Nephron (organoid): ENCODE measurements at regions not wholly inside any gene's neighbourhood (a gene's known extent, or its start where the extent isn't known, plus 50 kb on each side); places are given as distances from the start of the nearest gene placed in this dataset.
"Not testable (repeated sequence)": the region's sequence is repeated elsewhere in the genome, so short reads cannot be mapped to it uniquely, and the experiment has no call there.

Experiments used
- H3K27ac Mint-ChIP-seq, 3 experiments: 2 replicates each; pipeline ENCODE4 v1.8.0; 2020; ENCODE audit warnings: mixed read lengths in 3 of 3, mild to moderate bottlenecking in 2 of 3, moderate library complexity in 1 of 3
- H3K27me3 Mint-ChIP-seq: 2 replicates; pipeline ENCODE4 v1.8.0; 2021; ENCODE audit warnings: low read depth, mild to moderate bottlenecking, moderate library complexity, mixed read lengths
- H3K36me3 Mint-ChIP-seq: 2 replicates; pipeline ENCODE4 v1.8.0; 2020; ENCODE audit warnings: low read depth, mixed read lengths
- H3K4me1 Mint-ChIP-seq: 2 replicates; pipeline ENCODE4 v1.8.0; 2020; ENCODE audit warnings: mixed read lengths
- H3K4me3 Mint-ChIP-seq, 3 experiments: 2 replicates each; pipeline ENCODE4 v1.8.0; 2020; ENCODE audit warnings: mild to moderate bottlenecking in 3 of 3, mixed read lengths in 3 of 3, moderate library complexity in 2 of 3
- H3K9me3 Mint-ChIP-seq: 2 replicates; pipeline ENCODE4 v1.8.0; 2020; ENCODE audit warnings: mixed read lengths
- CTCF ChIP-seq, 3 experiments: fragments of 200-600 bp; sonication (generic); IDR thresholded peaks; one replicate each; pipeline ENCODE4 v1.5.0; 2021; ENCODE audit warnings: antibody characterized with exemption in 3 of 3; ENCODE audit not compliant: unreplicated experiment in 3 of 3

GRCh38 chr15:35256551-35256950, 171.5 kb upstream of the NANOGP8 start:
- Mint-ChIP-seq H3K9me3 (no peaks in the 10 kb centered on the region), H3K27me3 (no peaks in the 10 kb centered on the region), H3K4me1 (no peaks in the 10 kb centered on the region), H3K4me3 (no peak overlapping the region), H3K27ac (no peak overlapping the region), H3K36me3 (no peaks in the 10 kb centered on the region)
- no peak for TF ChIP-seq CTCF (IDR thresholded peaks at IDR 0.05; ENCODE audit: unreplicated experiment in 3 of 3)

- TF ChIP-seq CTCF (IDR thresholded peaks at IDR 0.05; ENCODE audit: unreplicated experiment in 3 of 3): no peak
- Mint-ChIP-seq H3K4me3 (no peak overlapping the region), H3K4me1 (peaks cover 3% of the 10 kb centered on the region), H3K27me3 (no peaks in the 10 kb centered on the region), H3K27ac (no peak overlapping the region), H3K36me3 (no peaks in the 10 kb centered on the region), H3K9me3 (no peaks in the 10 kb centered on the region)
Measured at GRCh38 chr15:35256141-35256540, 171.0 kb upstream of the NANOGP8 start.

- not testable (repeated sequence) for H3K27ac Mint-ChIP-seq, H3K9me3 Mint-ChIP-seq, H3K27me3 Mint-ChIP-seq, H3K4me3 Mint-ChIP-seq, H3K36me3 Mint-ChIP-seq, H3K4me1 Mint-ChIP-seq
Measured at GRCh38 chr15:35254908-35255307, 169.8 kb upstream of the NANOGP8 start.

- TF ChIP-seq CTCF (IDR thresholded peaks at IDR 0.05; ENCODE audit: unreplicated experiment in 3 of 3): no peak
- Mint-ChIP-seq H3K27me3 (no peaks in the 10 kb centered on the region), H3K4me3 (no peak overlapping the region), H3K9me3 (no peaks in the 10 kb centered on the region), H3K36me3 (no peaks in the 10 kb centered on the region), H3K27ac (no peak overlapping the region), H3K4me1 (peaks cover 3% of the 10 kb centered on the region)
Measured at GRCh38 chr15:35254062-35254461, 169.0 kb upstream of the NANOGP8 start.

GRCh38 chr15:35252351-35252865, 167.3 kb upstream of the NANOGP8 start:
- Mint-ChIP-seq H3K9me3 (no peaks in the 10 kb centered on the region), H3K27me3 (no peaks in the 10 kb centered on the region), H3K36me3 (no peaks in the 10 kb centered on the region), H3K4me1 (peaks cover 3% of the 10 kb centered on the region), H3K27ac (no peak overlapping the region), H3K4me3 (no peak overlapping the region)
- TF ChIP-seq CTCF (IDR thresholded peaks at IDR 0.05; ENCODE audit: unreplicated experiment in 3 of 3): no peak

- H3K4me3 Mint-ChIP-seq: no peak overlapping the region
- no peaks in the 10 kb centered on the region for H3K36me3 Mint-ChIP-seq
Measured at GRCh38 chr15:35247150-35247549, 162.1 kb upstream of the NANOGP8 start.

More at GRCh38 chr15:35247150-35247549, 162.1 kb upstream of the NANOGP8 start:
- no peak for TF ChIP-seq CTCF (IDR thresholded peaks at IDR 0.05; ENCODE audit: unreplicated experiment in 3 of 3)
- Mint-ChIP-seq H3K27me3 (no peaks in the 10 kb centered on the region), H3K9me3 (no peaks in the 10 kb centered on the region), H3K4me1 (peaks cover 3% of the 10 kb centered on the region), H3K27ac (no peak overlapping the region)
